Heart left ventricle (tissue), 16 donors: ENCODE measurements at regions not wholly inside any gene's neighbourhood (a gene's known extent, or its start where the extent isn't known, plus 50 kb on each side); places are given as distances from the start of the nearest gene placed in this dataset.

Experiments
- ATAC-seq, 4 donors: fragments of 200-7000 bp; cut with Tn5 transposase; one replicate each; pipeline ENCODE4 v1.9.1; 2020 to 2022; ENCODE audit warnings: moderate library complexity in 4 of 4, mild to moderate bottlenecking in 3 of 4, moderate number of reproducible peaks in 1 of 4
- DNase-seq, 5 donors: peaks; one replicate each; pipeline ENCODE4 v3.0.0-alpha.2; 2020
- H3K27ac ChIP-seq, 12 donors: fragments of 200-600 bp; sonication (generic) in 4 of 12; one replicate each; pipeline versions ENCODE4 v1.5.0 to v1.8.0; 2016 to 2022; ENCODE audit warnings: mild to moderate bottlenecking in 2 of 12
- H3K27me3 ChIP-seq, 9 donors: fragments of 200-600 bp; sonication (generic) in 2 of 9; one replicate each; pipeline versions ENCODE4 v1.5.1 to v1.8.0; 2016 to 2022; ENCODE audit warnings: mild to moderate bottlenecking in 3 of 9
- H3K36me3 ChIP-seq, 9 donors: fragments of 200-600 bp; sonication (generic) in 2 of 9; one replicate each; pipeline versions ENCODE4 v1.5.0 to v1.8.0; 2018 to 2022; ENCODE audit warnings: mild to moderate bottlenecking in 2 of 9
- H3K4me1 ChIP-seq, 12 donors: fragments of 200-600 bp; sonication (generic) in 4 of 12; one replicate each; pipeline versions ENCODE4 v1.5.0 to v1.8.0; 2016 to 2022; ENCODE audit warnings: mild to moderate bottlenecking in 3 of 12
- H3K4me3 ChIP-seq, 12 donors: fragments of 200-600 bp; sonication (generic) in 4 of 12; one replicate each; pipeline versions ENCODE4 v1.5.0 to v1.8.0; 2017 to 2022; ENCODE audit warnings: mild to moderate bottlenecking in 9 of 12, moderate library complexity in 4 of 12
- H3K9me3 ChIP-seq, 12 donors: fragments of 200-600 bp; sonication (generic) in 4 of 12; one replicate each; pipeline versions ENCODE4 v1.5.0 to v1.8.0; 2016 to 2022; ENCODE audit warnings: mild to moderate bottlenecking in 1 of 12
- POLR2A ChIP-seq, 2 donors: fragments of 450-650 bp; IDR thresholded peaks; one replicate each; pipeline ENCODE4 v1.6.1; 2017; ENCODE audit warnings: antibody characterized with exemption in 2 of 2, mild to moderate bottlenecking in 2 of 2, moderate library complexity in 2 of 2
- WGBS, 4 donors: extraction: QIAGEN DNeasy Blood & Tissue Kit in 2 of 4; methylation state at CpG; one replicate each; pipeline versions ENCODE4 v1.1.5 to v1.1.7; 2013 to 2018; 5-methylcytosine and 5-hydroxymethylcytosine counted together
- intact Hi-C, 10 donors: fragments of 100-400 bp; cut with DNase I; formaldehyde crosslinking; loops; one replicate each; pipeline versions ENCODE4 v1.11.1 to v1.14.2; 2022
- TF ChIP-seq, protein P1 (sequence below), 12 donors: fragments of 200-600 bp; sonication (generic) in 4 of 12; IDR thresholded peaks; one replicate each; pipeline versions ENCODE4 v1.5.0 to v1.8.0; 2018 to 2022; ENCODE audit warnings: antibody characterized with exemption in 12 of 12, mild to moderate bottlenecking in 5 of 12
- donor health status: ischemic (EF 13 %, LVEDD 7.1; RV severe dilation, severe dysfunction).
- donor health status: healthy with polysubstance abuse.
- donor health status: DM: no; HTN: yes; CAD: no.
- donor health status: DM: no; HTN: no; CAD: no.
- donor health status: ischemic (EF 25% LVEDD 6.9; RV normal size, moderate dysfunction).
- donor health status: ischemic (EF 25% LVEDD 5.7; RV mildly dilated, moderate dysfunction).
- donor health status: healthy.
- donor health status: DM: yes; HTN: yes; CAD: no.
- donor health status: ischemic (EF 35%, LVEDD 5.7; RV mildly dilated, moderate dysfunction).
- donor health status: nonischemic (EF 11% LVEDD 7.7; RV severe dilation, severe dysfunction).
- donor health status: DM: yes; HTN: yes; CAD: no.
- donor health status: PGD.
- donor health status: ischemic (EF 29% LVEDD 5.4; RV normal size, mild dysfunction).
- donor health status: nonischemic (EF 23%, LVEDD 6.1; RV moderate dilation, normal function).

DNA sequence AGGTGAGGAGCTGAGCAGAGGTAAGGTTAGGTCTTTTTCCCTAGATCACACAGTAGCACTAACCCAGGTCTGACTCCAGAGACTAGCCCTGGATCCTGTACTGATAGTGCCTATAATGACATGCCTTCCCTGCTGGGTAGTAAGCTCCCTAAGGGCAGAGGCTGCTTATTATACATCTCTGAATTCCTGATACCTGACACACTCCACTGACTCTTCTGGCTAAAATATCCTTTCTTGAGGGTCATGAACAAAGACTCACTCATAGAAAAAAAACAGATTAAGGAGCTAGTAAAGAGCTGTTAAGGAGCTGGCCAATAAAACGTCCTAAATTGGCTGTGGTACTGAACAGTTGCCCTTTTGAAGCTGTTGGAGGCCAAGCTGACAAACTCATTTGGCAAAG lies 149.0 kb upstream of the ITGA1 start:
- DNase-seq (no peak), ATAC-seq (no peak)
- peaks cover 0 to 7% (median 0%) of the 10 kb centered on the region in 12 donors for H3K9me3 ChIP-seq
- 31 to 48% (median 44%) methylated on average over 1 of the region's 1 CpG for WGBS, 4 donors
- H3K4me1 ChIP-seq: no peaks in the 10 kb centered on the region
- H3K27me3 ChIP-seq: peaks cover 0 to 5% (median 0%) of the 10 kb centered on the region in 9 donors
- no peaks in the 10 kb centered on the region for H3K36me3 ChIP-seq
- H3K27ac ChIP-seq: no peak overlapping the region
- TF ChIP-seq POLR2A (IDR thresholded peaks at IDR 0.05): no peak
- TF ChIP-seq, protein P1, sequence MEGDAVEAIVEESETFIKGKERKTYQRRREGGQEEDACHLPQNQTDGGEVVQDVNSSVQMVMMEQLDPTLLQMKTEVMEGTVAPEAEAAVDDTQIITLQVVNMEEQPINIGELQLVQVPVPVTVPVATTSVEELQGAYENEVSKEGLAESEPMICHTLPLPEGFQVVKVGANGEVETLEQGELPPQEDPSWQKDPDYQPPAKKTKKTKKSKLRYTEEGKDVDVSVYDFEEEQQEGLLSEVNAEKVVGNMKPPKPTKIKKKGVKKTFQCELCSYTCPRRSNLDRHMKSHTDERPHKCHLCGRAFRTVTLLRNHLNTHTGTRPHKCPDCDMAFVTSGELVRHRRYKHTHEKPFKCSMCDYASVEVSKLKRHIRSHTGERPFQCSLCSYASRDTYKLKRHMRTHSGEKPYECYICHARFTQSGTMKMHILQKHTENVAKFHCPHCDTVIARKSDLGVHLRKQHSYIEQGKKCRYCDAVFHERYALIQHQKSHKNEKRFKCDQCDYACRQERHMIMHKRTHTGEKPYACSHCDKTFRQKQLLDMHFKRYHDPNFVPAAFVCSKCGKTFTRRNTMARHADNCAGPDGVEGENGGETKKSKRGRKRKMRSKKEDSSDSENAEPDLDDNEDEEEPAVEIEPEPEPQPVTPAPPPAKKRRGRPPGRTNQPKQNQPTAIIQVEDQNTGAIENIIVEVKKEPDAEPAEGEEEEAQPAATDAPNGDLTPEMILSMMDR (IDR thresholded peaks at IDR 0.05): no peak
- intact Hi-C loops: no loop called here
- H3K4me3 ChIP-seq: no peak overlapping the region

DNA sequence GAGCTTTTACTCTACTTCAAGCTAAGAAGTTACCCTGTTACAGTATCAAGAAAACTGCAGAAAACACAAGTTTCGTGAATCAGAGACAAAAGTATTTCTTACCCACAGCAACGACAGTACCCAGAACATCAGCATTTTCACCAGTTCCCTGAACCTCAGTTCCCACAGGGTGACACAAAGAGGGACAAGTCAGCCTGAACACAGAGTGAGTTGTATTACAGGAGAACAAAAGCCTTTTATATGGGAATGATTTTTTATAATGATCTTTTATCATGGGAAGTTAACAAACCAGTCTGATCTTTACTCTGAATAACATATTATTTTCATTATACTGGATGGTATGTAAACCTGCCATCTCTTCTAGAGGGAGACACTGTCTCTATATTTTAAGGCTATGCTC lies 139.0 kb upstream of the ITGA1 start:
- Histone ChIP-seq H3K36me3 (no peaks in the 10 kb centered on the region), H3K27me3 (no peaks in the 10 kb centered on the region), H3K4me1 (no peaks in the 10 kb centered on the region), H3K27ac (no peak overlapping the region), H3K9me3 (peaks cover 0 to 16% (median 1%) of the 10 kb centered on the region in 12 donors), H3K4me3 (no peak overlapping the region)
- no peak for DNase-seq
- intact Hi-C loops: no loop called here
- no peak for ATAC-seq
- no peak for TF ChIP-seq POLR2A (IDR thresholded peaks at IDR 0.05)
- TF ChIP-seq, protein P1 (IDR thresholded peaks at IDR 0.05): no peak
- 76 to 91% (median 83%) methylated on average over 2 of the region's 2 CpGs for WGBS, 4 donors

DNA sequence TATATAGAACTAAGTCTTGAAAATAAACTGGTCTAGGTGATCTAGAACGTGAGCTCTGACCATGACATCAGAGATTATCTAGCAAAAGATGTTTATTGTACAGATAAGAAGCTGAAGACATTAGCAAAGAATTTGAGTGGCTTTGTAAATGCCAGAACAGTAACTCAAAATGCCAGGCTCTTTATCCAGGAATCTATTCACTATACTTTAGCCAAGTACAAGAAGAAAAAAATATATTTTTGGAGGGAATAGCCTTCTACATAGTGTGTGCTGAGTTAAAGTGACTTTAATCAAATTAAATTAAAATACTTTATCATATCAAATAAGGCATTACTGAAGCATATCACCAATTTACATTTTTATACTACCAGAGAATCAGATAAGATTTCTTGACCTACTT lies 132.6 kb upstream of the ITGA1 start:
- peaks cover 0 to 7% (median 0%) of the 10 kb centered on the region in 12 donors for H3K4me1 ChIP-seq
- H3K27me3 ChIP-seq: peaks cover 0 to 20% (median 0%) of the 10 kb centered on the region in 9 donors
- no peaks in the 10 kb centered on the region for H3K9me3 ChIP-seq
- TF ChIP-seq, protein P1 (IDR thresholded peaks at IDR 0.05): no peak
- TF ChIP-seq POLR2A (IDR thresholded peaks at IDR 0.05): no peak
- no peak for ATAC-seq
- H3K36me3 ChIP-seq: no peaks in the 10 kb centered on the region
- WGBS, 4 donors: 56 to 79% (median 64%) methylated on average over 1 of the region's 1 CpG
- H3K4me3 ChIP-seq: no peak overlapping the region
- intact Hi-C loops: loop anchor here in 9 of 10 donors (2.0 to 10.0 kb wide), 4 partner anchors 1690 to 1698 kb away; no protein-coding TSS in a partner anchor
- DNase-seq: no peak
- H3K27ac ChIP-seq: no peak overlapping the region

DNA sequence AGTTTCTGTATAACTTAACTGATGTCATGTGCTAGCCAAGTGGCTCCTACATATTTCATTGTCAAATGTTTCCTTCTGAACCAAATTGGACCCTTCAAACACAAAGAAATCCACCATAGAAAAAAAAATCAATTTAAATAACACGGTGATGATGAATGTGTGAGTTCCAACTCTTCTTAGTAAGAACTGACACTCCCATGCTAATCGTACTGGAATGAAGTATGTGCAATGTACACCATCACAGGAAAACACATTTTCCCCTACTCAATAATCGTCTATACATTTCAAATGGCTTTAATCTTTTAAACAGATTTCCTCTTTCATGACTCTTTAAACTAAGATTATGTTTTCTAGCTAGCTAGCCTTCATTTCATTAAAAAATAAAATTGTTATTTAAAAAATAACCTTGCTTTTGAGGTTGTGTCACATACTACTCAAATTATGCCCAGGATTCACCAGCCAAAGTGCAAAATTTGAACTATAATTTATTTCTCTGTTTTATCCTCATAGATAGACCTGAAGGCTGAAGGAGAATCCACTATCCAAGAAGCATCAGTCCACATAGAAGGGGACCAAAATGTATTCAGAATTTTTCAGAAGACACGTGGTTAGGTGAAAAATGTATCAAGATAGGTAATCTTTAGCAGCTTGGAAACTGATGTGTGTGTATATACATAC lies 131.0 kb upstream of the ITGA1 start:
- intact Hi-C loops: loop anchor here in 8 of 10 donors (5.0 to 10.0 kb wide), 3 partner anchors 1692 to 1699 kb away; no protein-coding TSS in a partner anchor
- Histone ChIP-seq H3K27me3 (peaks cover 0 to 20% (median 0%) of the 10 kb centered on the region in 9 donors), H3K9me3 (no peaks in the 10 kb centered on the region), H3K4me1 (peaks cover 0 to 7% (median 0%) of the 10 kb centered on the region in 12 donors), H3K27ac (no peak overlapping the region), H3K36me3 (no peaks in the 10 kb centered on the region), H3K4me3 (no peak overlapping the region)
- TF ChIP-seq, protein P1 (IDR thresholded peaks at IDR 0.05): no peak
- no peak for TF ChIP-seq POLR2A (IDR thresholded peaks at IDR 0.05)
- ATAC-seq: no peak
- WGBS, 4 donors: 50 to 57% (median 55%) methylated on average over 4 of the region's 4 CpGs
- DNase-seq: no peak
